B cell (primary cell): ENCODE measurements at regions not wholly inside any gene's neighbourhood (a gene's known extent, or its start where the extent isn't known, plus 50 kb on each side); places are given as distances from the start of the nearest gene placed in this dataset.

ENCODE experiments used
- EZH2 ChIP-seq: IDR thresholded peaks from 2 replicates; pipeline ENCODE4 v1.6.1; 2012; ENCODE audit warnings: borderline replicate concordance, low read depth, mild to moderate bottlenecking, moderate library complexity, low read length; ENCODE audit not compliant: insufficient read depth, poor library complexity, severe bottlenecking
- TF ChIP-seq, protein P1 (sequence below): fragments of 200-600 bp; IDR thresholded peaks from one replicate; pipeline ENCODE4 v1.8.0; 2022; ENCODE audit warnings: antibody characterized with exemption, mild to moderate bottlenecking

DNA sequence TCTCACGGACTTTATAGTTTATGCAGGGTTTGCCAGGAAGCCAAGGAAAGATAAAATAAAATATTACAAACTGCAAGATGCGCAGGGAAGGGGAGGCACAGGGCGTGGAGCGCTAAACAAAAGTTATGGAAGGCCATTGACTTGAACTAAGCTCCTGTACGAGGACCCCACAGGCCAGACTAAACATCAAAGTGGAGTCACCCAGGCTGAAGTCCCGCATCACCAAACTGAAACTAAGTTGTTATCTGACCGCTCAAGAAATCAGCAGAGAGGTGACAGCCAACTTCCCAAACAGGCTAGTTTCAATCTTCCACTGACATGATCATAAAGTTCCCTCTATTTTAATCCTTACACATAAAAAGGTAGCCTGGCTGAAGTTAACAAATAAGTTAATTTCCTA is 90.5 kb upstream of the YWHAQ start:
- TF ChIP-seq, protein P1, sequence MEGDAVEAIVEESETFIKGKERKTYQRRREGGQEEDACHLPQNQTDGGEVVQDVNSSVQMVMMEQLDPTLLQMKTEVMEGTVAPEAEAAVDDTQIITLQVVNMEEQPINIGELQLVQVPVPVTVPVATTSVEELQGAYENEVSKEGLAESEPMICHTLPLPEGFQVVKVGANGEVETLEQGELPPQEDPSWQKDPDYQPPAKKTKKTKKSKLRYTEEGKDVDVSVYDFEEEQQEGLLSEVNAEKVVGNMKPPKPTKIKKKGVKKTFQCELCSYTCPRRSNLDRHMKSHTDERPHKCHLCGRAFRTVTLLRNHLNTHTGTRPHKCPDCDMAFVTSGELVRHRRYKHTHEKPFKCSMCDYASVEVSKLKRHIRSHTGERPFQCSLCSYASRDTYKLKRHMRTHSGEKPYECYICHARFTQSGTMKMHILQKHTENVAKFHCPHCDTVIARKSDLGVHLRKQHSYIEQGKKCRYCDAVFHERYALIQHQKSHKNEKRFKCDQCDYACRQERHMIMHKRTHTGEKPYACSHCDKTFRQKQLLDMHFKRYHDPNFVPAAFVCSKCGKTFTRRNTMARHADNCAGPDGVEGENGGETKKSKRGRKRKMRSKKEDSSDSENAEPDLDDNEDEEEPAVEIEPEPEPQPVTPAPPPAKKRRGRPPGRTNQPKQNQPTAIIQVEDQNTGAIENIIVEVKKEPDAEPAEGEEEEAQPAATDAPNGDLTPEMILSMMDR, result no peak
- no peak for TF ChIP-seq EZH2
